GM18867 (cell line): ENCODE measurements at regions not wholly inside any gene's neighbourhood (a gene's known extent, or its start where the extent isn't known, plus 50 kb on each side); places are given as distances from the start of the nearest gene placed in this dataset.

Source experiments
- ATAC-seq: cut with Tn5 transposase; IDR thresholded peaks from one replicate; pipeline ENCODE4 v1.9.1; 2021; ENCODE audit warnings: mild to moderate bottlenecking, moderate library complexity; ENCODE audit not compliant: unreplicated experiment

DNA sequence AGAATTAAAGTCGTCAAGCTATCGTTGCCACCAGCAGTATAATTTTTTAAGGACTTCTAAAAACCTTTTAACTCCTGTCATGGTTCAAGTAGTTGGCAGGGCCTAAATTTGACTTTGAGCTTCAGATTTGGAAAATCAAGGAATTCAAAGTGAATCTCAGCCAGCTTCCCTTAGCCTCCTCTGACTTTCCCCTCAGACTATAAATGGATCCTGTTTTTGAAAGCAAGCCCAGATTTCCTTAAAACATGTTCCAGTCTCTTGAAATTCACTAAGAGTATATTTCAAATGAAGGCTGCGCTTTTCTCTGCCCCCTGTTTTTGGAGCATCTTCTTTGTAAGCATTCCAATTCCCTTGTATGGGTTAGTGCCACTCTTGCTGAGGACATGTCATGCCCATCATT is 101.8 kb upstream of the CDH8 start:
- no peak for ATAC-seq

DNA sequence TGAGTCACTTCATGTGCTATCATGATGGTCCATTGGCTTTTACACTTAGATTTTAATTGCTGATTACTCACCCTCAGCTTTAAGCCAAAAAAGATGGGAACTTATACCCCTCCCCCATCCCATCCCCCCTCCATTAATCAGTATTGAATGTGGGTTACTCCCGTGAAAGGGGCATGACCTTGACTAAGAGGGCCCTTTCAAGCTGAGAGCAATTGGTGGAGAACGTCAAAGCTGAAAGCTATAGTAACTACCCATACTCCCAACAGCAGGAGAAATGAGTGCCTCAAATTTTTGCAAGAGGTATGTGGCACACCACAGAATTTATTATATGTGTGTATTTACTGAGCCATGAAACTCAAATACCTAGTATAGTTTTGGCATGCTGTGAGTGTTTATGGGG is 99.7 kb upstream of the CDH8 start:
- no peak for ATAC-seq

DNA sequence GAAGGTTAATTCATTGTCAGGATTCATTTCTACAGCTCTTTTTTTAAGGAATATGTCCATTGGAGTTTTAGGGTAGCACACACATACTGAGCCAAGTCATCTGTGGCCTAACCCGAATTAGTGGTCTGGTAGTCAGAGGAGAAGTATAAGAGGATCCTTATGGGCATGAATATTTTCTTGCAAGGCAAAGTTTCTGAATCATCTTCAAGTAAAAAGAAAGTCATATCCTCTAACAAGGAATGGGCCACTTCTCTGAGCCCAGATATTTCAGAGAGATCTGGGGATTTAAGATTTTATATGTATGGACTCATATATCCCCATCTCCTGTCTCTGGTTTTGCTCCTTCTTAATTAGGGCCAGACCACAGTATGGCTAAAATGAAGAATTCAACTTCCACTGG is 99.2 kb upstream of the CDH8 start:
- ATAC-seq, result no peak

DNA sequence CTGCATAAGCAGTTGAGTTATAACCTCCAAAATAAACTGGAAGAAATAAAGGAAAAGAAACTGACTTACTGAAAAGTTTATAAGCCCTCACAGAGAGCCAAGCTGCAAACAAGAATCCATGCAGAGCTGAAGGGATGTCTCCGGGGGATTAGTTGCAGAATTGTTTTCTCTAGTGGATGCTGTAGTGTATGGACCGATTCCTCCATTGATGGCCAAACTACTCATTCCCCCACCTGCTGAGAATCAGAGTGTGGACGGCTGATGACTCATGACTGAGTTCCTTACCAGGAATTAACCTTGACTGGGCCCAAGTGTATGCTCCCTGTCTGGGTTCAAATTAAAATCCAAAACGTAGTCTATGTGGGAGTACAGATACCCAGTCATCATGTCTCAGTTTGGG is 93.9 kb upstream of the CDH8 start:
- ATAC-seq, result no peak

- no peak for ATAC-seq
Observed at GRCh38 chr16:62105244-62105643, 69.0 kb upstream of the CDH8 start.

- ATAC-seq, result no peak
Observed at GRCh38 chr16:62102588-62102987, 66.3 kb upstream of the CDH8 start.

GRCh38 chr16:62100651-62101050 is 64.4 kb upstream of the CDH8 start:
- no peak for ATAC-seq

GRCh38 chr16:62089715-62090114 is 53.5 kb upstream of the CDH8 start:
- ATAC-seq, result no peak

DNA sequence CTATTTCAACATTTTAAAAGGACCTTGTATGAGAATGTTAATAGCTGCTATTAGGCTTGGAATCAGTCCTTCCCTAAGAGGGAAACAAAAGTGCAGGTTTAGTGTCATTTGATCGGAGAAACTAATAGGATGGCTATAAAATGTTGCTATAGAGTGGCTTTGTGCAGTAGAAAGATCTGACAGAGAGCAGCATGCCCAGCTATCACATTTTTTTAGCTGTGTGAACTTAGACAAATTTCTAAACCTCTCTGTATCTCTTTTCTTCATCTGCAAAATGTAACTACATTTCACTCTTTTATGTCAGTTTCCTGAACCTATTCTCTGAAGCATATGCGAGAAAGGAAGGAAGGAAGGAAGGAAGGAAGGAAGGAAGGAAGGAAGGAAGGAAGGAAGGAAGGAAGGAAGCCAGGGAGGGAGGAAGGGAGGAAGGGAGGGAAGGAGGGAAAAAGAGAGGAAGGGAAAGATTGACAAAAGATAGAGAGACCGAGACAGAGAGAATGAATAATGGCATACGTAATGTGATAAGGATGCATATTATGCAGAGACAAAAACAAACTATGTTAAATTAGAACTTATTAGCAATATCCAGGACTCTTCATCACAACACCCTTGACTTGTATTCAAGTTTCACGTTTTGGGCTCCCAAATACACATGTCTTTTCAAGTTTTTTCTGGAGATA is 52.6 kb upstream of the CDH8 start:
- no peak for ATAC-seq
